Stimulated activated CD4-positive, alpha-beta T cell treated with anti-CD3 and anti-CD28 coated beads, Interleukin-15, amount 100 ng/mL, for 1 hour (primary cell): ENCODE measurements at regions not wholly inside any gene's neighbourhood (a gene's known extent, or its start where the extent isn't known, plus 50 kb on each side); places are given as distances from the start of the nearest gene placed in this dataset.
"Not testable (repeated sequence)": the region's sequence is repeated elsewhere in the genome, so short reads cannot be mapped to it uniquely, and the experiment has no call there.

Experiments
- DNase-seq, 2 donors: peaks; one replicate each; pipeline ENCODE4 v3.0.0-alpha.2; 2020; ENCODE audit warnings: low read depth in 1 of 2, low spot score in 1 of 2

- no peak for DNase-seq
Observed at GRCh38 chr21:27371115-27371974, 404.5 kb upstream of the ADAMTS5 start.

- no peak for DNase-seq
Observed at GRCh38 chr21:27369978-27370571, 403.2 kb upstream of the ADAMTS5 start.

GRCh38 chr21:27369234-27369633 is 402.3 kb upstream of the ADAMTS5 start:
- DNase-seq = no peak

GRCh38 chr21:27366646-27367235 is 399.9 kb upstream of the ADAMTS5 start:
- DNase-seq = no peak

- no peak for DNase-seq
Observed at GRCh38 chr21:27366036-27366435, 399.1 kb upstream of the ADAMTS5 start.

- no peak for DNase-seq
Observed at GRCh38 chr21:27365394-27365793, 398.5 kb upstream of the ADAMTS5 start.

- no peak for DNase-seq
Observed at GRCh38 chr21:27363719-27364477, 397.0 kb upstream of the ADAMTS5 start.

GRCh38 chr21:27362249-27362648 is 395.4 kb upstream of the ADAMTS5 start:
- no peak for DNase-seq

- no peak for DNase-seq
Observed at GRCh38 chr21:27359141-27359540, 392.3 kb upstream of the ADAMTS5 start.

- no peak for DNase-seq
Observed at GRCh38 chr21:27352885-27353284, 386.0 kb upstream of the ADAMTS5 start.

- no peak for DNase-seq
Observed at GRCh38 chr21:27346041-27346448, 379.2 kb upstream of the ADAMTS5 start.

GRCh38 chr21:27339902-27340301 is 373.0 kb upstream of the ADAMTS5 start:
- no peak for DNase-seq

GRCh38 chr21:27338007-27338406 is 371.1 kb upstream of the ADAMTS5 start:
- not testable (repeated sequence) for DNase-seq

GRCh38 chr21:27333096-27333495 is 366.2 kb upstream of the ADAMTS5 start:
- no peak for DNase-seq

- no peak for DNase-seq
Observed at GRCh38 chr21:27329255-27329851, 362.5 kb upstream of the ADAMTS5 start.

- DNase-seq = no peak
Observed at GRCh38 chr21:27326301-27326700, 359.4 kb upstream of the ADAMTS5 start.

GRCh38 chr21:27323331-27323730 is 356.4 kb upstream of the ADAMTS5 start:
- DNase-seq = no peak

- DNase-seq = no peak
Observed at GRCh38 chr21:27321791-27322190, 354.9 kb upstream of the ADAMTS5 start.

- no peak for DNase-seq
Observed at GRCh38 chr21:27320868-27321267, 354.0 kb upstream of the ADAMTS5 start.

- DNase-seq = not testable (repeated sequence)
Observed at GRCh38 chr21:27317601-27318000, 350.7 kb upstream of the ADAMTS5 start.

GRCh38 chr21:27315373-27315772 is 348.5 kb upstream of the ADAMTS5 start:
- DNase-seq = no peak
